ENCODE measurements at regions not wholly inside any gene's neighbourhood (a gene's known extent, or its start where the extent isn't known, plus 50 kb on each side); places are given as distances from the start of the nearest gene placed in this dataset.
A peak's percentile ranks its signal among the peaks of the same experiment; 100 is the strongest.

DNA sequence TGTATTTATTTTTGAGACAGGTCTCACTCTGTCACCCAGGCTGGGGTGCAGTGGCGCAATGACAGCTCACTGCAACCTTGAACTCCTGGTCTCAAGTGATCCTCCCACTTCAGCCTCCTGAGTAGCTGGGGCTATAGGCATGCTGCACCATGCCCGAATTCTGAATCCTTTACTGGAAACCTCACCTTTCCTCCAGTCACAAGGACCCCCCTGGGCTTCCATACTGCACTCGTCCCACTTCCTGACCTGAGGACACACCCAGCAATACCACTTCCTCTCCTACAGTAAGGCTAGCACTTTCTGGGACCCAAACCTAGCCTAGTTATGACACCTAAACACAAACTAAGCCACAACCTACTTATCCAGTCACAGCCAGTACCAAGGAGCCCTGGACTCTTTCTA, 68.2 kb downstream of the FAM217A start (continued):
- no peak for TF ChIP-seq NCOA6 (IDR thresholded peaks at IDR 0.05)
- no peak for TF ChIP-seq ETV6 (IDR thresholded peaks at IDR 0.05; ENCODE audit: borderline replicate concordance in 1 of 2, low read depth in 2 of 2, low read length in 1 of 2)
- TF ChIP-seq ETV6 (CRISPR knock-in tag; IDR thresholded peaks at IDR 0.05; ENCODE audit: borderline replicate concordance) = no peak
- 0 out of 4 replicates have a peak, but pooled peaks of 1 of the 2 experiments have one; percentile 40 for TF ChIP-seq UBTF (IDR thresholded peaks at IDR 0.05; ENCODE audit: borderline replicate concordance in 1 of 2, low read depth in 2 of 2, low read length in 2 of 2)
- peak in 1 of 2 experiments; percentile 31 for TF ChIP-seq AFF1 (IDR thresholded peaks at IDR 0.05; ENCODE audit: low read depth in 1 of 2, partially characterized antibody in 2 of 2)
- TF ChIP-seq RFX5 (IDR thresholded peaks at IDR 0.05; ENCODE audit: low read depth, low read length) = no peak
- no peak for TF ChIP-seq HOXB6 (CRISPR knock-in tag; IDR thresholded peaks at IDR 0.05; ENCODE audit: borderline replicate concordance)
- TF ChIP-seq ZNF431 (CRISPR knock-in tag; IDR thresholded peaks at IDR 0.05) = no peak
- no peak for TF ChIP-seq MED1 (CRISPR knock-in tag; IDR thresholded peaks at IDR 0.05; ENCODE audit: borderline replicate concordance)
- TF ChIP-seq MAZ (CRISPR knock-in tag; conservative IDR thresholded peaks at IDR 0.05 in 1 of 2, IDR thresholded peaks at IDR 0.05 in 1 of 2) = no peak
- TF ChIP-seq LARP7 (IDR thresholded peaks at IDR 0.05) = no peak
- TF ChIP-seq SP1 (CRISPR knock-in tag; IDR thresholded peaks at IDR 0.05) = no peak
- TF ChIP-seq CREBBP (IDR thresholded peaks at IDR 0.05; ENCODE audit: low read depth, low read length) = no peak
- TF ChIP-seq NR0B1 (IDR thresholded peaks at IDR 0.05; ENCODE audit: partially characterized antibody) = no peak
- no peak for TF ChIP-seq HCFC1 (IDR thresholded peaks at IDR 0.05; ENCODE audit: low read depth, low read length)
